Trophoblast cell (in vitro differentiated cells and primary cell): ENCODE measurements at regions not wholly inside any gene's neighbourhood (a gene's known extent, or its start where the extent isn't known, plus 50 kb on each side); places are given as distances from the start of the nearest gene placed in this dataset.
"Not testable (repeated sequence)": the region's sequence is repeated elsewhere in the genome, so short reads cannot be mapped to it uniquely, and the experiment has no call there.

Experiments
- DNase-seq, 2 donors: peaks; one replicate each; pipeline ENCODE4 v3.0.0-alpha.2; 2016
- H2AFZ ChIP-seq: 2 replicates; pipeline ENCODE4 v1.6.1; 2013; ENCODE audit warnings: low read length, moderate library complexity, mild to moderate bottlenecking; ENCODE audit not compliant: insufficient read depth, poor library complexity
- H2AK5ac ChIP-seq: 2 replicates; pipeline ENCODE4 v1.6.1; 2013; ENCODE audit warnings: mild to moderate bottlenecking, low read length
- H2BK120ac ChIP-seq: 2 replicates; pipeline ENCODE4 v1.6.1; 2013; ENCODE audit warnings: low read length, mild to moderate bottlenecking, moderate library complexity; ENCODE audit not compliant: insufficient read depth, poor library complexity
- H2BK12ac ChIP-seq: 2 replicates; pipeline ENCODE4 v1.6.1; 2013; ENCODE audit warnings: mild to moderate bottlenecking, low read length, moderate library complexity
- H2BK5ac ChIP-seq: 2 replicates; pipeline ENCODE4 v1.6.1; 2013; ENCODE audit warnings: low read length, low read depth, moderate library complexity, mild to moderate bottlenecking; ENCODE audit not compliant: poor library complexity
- H3K14ac ChIP-seq: 2 replicates; pipeline ENCODE4 v1.6.1; 2013; ENCODE audit warnings: mild to moderate bottlenecking, low read length
- H3K18ac ChIP-seq: 2 replicates; pipeline ENCODE4 v1.6.1; 2013; ENCODE audit warnings: mild to moderate bottlenecking, low read length
- H3K23ac ChIP-seq: 2 replicates; pipeline ENCODE4 v1.6.1; 2013; ENCODE audit warnings: low read length
- H3K27ac ChIP-seq: 2 replicates; pipeline ENCODE4 v1.5.1; 2013; ENCODE audit warnings: low read depth, mild to moderate bottlenecking, inconsistent platforms, low read length, moderate library complexity
- H3K27me3 ChIP-seq: 2 replicates; pipeline ENCODE4 v1.6.1; 2013; ENCODE audit warnings: inconsistent platforms, mild to moderate bottlenecking, low read length, moderate library complexity; ENCODE audit not compliant: insufficient read depth
- H3K36me3 ChIP-seq, 2 experiments: 1 replicate in 1 of 2; 2 replicates in 1 of 2; pipeline ENCODE4 v1.6.1; 2013; ENCODE audit warnings: low read length in 2 of 2, mild to moderate bottlenecking in 2 of 2, moderate library complexity in 1 of 2; ENCODE audit not compliant: insufficient read depth in 2 of 2, control insufficient read depth in 1 of 2
- H3K4ac ChIP-seq: 2 replicates; pipeline ENCODE4 v1.6.1; 2013; ENCODE audit warnings: low read depth, mild to moderate bottlenecking, low read length, moderate library complexity
- H3K4me1 ChIP-seq, 2 experiments: 1 replicate in 1 of 2; 2 replicates in 1 of 2; pipeline ENCODE4 v1.6.1; 2013; ENCODE audit warnings: low read length in 2 of 2, mild to moderate bottlenecking in 2 of 2, moderate library complexity in 1 of 2; ENCODE audit not compliant: insufficient read depth in 2 of 2, control insufficient read depth in 1 of 2
- H3K4me2 ChIP-seq: 2 replicates; pipeline ENCODE4 v1.6.1; 2013; ENCODE audit warnings: inconsistent platforms, mild to moderate bottlenecking, low read length, moderate library complexity
- H3K4me3 ChIP-seq: 2 replicates; pipeline ENCODE4 v1.5.1; 2013; ENCODE audit warnings: mild to moderate bottlenecking, low read depth, low read length, inconsistent platforms
- H3K79me1 ChIP-seq: one replicate; pipeline ENCODE4 v1.6.1; 2013; ENCODE audit warnings: low read length
- H3K79me2 ChIP-seq: 2 replicates; pipeline ENCODE4 v1.6.1; 2013; ENCODE audit warnings: low read length, mild to moderate bottlenecking; ENCODE audit not compliant: control insufficient read depth, insufficient read depth, poor library complexity
- H3K9ac ChIP-seq: 2 replicates; pipeline ENCODE4 v1.6.1; 2013; ENCODE audit warnings: mild to moderate bottlenecking, low read length
- H3K9me3 ChIP-seq: 2 replicates; pipeline ENCODE4 v1.6.1; 2013; ENCODE audit warnings: low read depth, mild to moderate bottlenecking, control low read depth, inconsistent platforms, low read length; ENCODE audit not compliant: insufficient read depth
- H4K12ac ChIP-seq: 2 replicates; pipeline ENCODE4 v1.6.1; 2013; ENCODE audit warnings: low read depth, mild to moderate bottlenecking, low read length, moderate library complexity
- H4K8ac ChIP-seq: 2 replicates; pipeline ENCODE4 v1.6.1; 2013; ENCODE audit warnings: low read depth, mild to moderate bottlenecking, low read length, moderate library complexity
- H4K91ac ChIP-seq: one replicate; pipeline ENCODE4 v1.6.1; 2013; ENCODE audit warnings: low read depth, mild to moderate bottlenecking, low read length, moderate library complexity
- WGBS: extraction: QIAGEN DNeasy Blood & Tissue Kit; methylation state at CpG from one replicate; pipeline ENCODE4 v1.1.7; 2013; ENCODE audit warnings: missing lambda C conversion rate; ENCODE audit not compliant: insufficient read length, insufficient coverage; ENCODE audit errors: extremely low coverage; 5-methylcytosine and 5-hydroxymethylcytosine counted together

GRCh38 chr7:12494687-12495024 is 75.9 kb upstream of the SCIN start:
- H2AK5ac ChIP-seq = no peak overlapping the region

DNA sequence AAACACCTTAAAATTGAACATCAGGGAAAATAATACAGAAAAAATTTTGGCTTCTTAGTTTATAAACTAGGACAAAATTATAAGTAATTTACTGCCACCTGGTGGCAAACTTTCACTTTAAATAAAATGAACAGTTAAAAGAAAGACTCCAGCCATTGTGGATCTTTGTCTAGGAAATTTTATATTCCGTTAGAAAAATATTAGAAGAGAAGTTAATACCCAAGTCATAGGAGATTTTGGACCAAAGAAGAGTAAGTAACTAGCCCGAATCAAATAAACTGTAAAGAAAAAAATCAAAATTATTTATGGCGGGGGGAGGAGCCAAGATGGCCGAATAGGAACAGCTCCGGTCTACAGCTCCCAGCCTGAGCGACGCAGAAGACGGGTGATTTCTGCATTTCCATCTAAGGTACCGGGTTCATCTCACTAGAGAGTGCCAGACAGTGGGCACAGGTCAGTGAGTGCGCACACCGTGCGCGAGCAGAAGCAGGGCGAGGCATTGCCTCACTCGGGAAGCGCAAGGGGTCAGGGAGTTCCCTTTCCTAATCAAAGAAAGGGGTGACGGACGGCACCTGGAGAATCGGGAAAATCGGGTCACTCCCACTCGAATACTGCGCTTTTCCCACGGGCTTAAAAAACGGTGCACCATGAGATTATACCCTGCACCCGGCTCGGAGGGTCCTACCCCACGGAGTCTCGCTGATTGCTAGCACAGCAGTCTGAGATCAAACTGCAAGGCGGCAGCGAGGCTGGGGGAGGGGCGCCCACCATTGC is 73.4 kb upstream of the SCIN start:
- not testable (repeated sequence) for H3K23ac ChIP-seq, H3K4me3 ChIP-seq, H3K4me1 ChIP-seq, H4K12ac ChIP-seq, H3K27ac ChIP-seq, H3K36me3 ChIP-seq, H3K4me2 ChIP-seq, H3K27me3 ChIP-seq, H2AK5ac ChIP-seq, H3K9ac ChIP-seq, H3K79me1 ChIP-seq, H2BK12ac ChIP-seq, H3K9me3 ChIP-seq, H3K4ac ChIP-seq, H4K91ac ChIP-seq, H3K79me2 ChIP-seq, H2BK5ac ChIP-seq, H3K18ac ChIP-seq
- peak; percentile 16 to 90 for DNase-seq
- peak overlapping the region; percentile 56 for H3K14ac ChIP-seq
- no CpG with 5 or more reads among the region's 31 CpGs for WGBS
- H4K8ac ChIP-seq = peak overlapping the region; percentile 79
- peak overlapping the region; percentile 33 for H2BK120ac ChIP-seq
- H2AFZ ChIP-seq = peak overlapping the region; percentile 63

More at GRCh38 chr7:12494687-12495024, 75.9 kb upstream of the SCIN start:
- Histone ChIP-seq H3K4me2 (no peak overlapping the region), H3K9ac (no peak overlapping the region), H3K23ac (no peak overlapping the region), H2BK12ac (no peak overlapping the region), H3K18ac (no peak overlapping the region), H2AFZ (no peak overlapping the region), H3K4me3 (no peak overlapping the region), H3K27me3 (no peaks in the 10 kb centered on the region), H3K4me1 (no peaks in the 10 kb centered on the region), H3K27ac (no peak overlapping the region), H3K79me2 (no peaks in the 10 kb centered on the region), H3K9me3 (no peaks in the 10 kb centered on the region), H4K91ac (no peak overlapping the region), H4K12ac (no peak overlapping the region), H2BK120ac (no peak overlapping the region), H3K36me3 (no peaks in the 10 kb centered on the region), H4K8ac (no peak overlapping the region), H2BK5ac (no peak overlapping the region), H3K79me1 (no peaks in the 10 kb centered on the region), H3K14ac (no peak overlapping the region), H3K4ac (no peak overlapping the region)
- no CpG with 5 or more reads among the region's 3 CpGs for WGBS
- DNase-seq = no peak

GRCh38 chr7:12504149-12504548 is 66.4 kb upstream of the SCIN start:
- Histone ChIP-seq H3K4me2 (no peak overlapping the region), H3K27me3 (no peaks in the 10 kb centered on the region), H2BK12ac (no peak overlapping the region), H3K4me1 (no peaks in the 10 kb centered on the region), H3K79me1 (no peaks in the 10 kb centered on the region), H3K9ac (no peak overlapping the region), H3K4ac (no peak overlapping the region), H4K91ac (no peak overlapping the region), H3K27ac (no peak overlapping the region), H3K18ac (no peak overlapping the region), H2AK5ac (no peak overlapping the region), H2BK5ac (no peak overlapping the region), H3K4me3 (no peak overlapping the region), H3K36me3 (no peaks in the 10 kb centered on the region), H2AFZ (no peak overlapping the region), H4K8ac (no peak overlapping the region), H3K79me2 (no peaks in the 10 kb centered on the region), H4K12ac (no peak overlapping the region), H3K14ac (no peak overlapping the region), H3K23ac (no peak overlapping the region), H2BK120ac (no peak overlapping the region), H3K9me3 (no peaks in the 10 kb centered on the region)
- no CpG with 5 or more reads among the region's 1 CpG for WGBS
- DNase-seq = no peak

DNA sequence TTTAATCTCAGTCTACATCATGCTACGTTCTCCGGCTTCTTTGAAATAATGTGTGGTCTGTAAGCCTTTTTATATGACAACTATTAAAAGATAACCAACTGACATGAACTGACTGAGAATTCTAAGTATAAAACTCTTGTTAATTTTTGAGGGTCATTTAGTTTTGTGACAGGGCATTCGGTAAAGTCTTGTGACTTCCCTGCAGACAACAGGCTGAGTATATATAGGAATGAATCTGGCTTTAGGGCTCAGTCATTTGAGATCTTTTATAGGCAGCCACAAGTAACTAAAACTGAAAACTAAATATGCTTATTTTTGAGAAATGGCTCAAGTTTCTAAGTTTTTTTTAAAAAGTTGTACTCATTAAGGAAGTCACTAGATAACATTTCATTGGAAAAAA is 62.5 kb upstream of the SCIN start:
- H4K91ac ChIP-seq = no peak overlapping the region
- H3K4me3 ChIP-seq = no peak overlapping the region
- H3K4me2 ChIP-seq = no peak overlapping the region
- no peaks in the 10 kb centered on the region for H3K36me3 ChIP-seq
- H3K79me1 ChIP-seq = no peaks in the 10 kb centered on the region
- H2BK5ac ChIP-seq = no peak overlapping the region
- no peak overlapping the region for H3K23ac ChIP-seq
- H2BK12ac ChIP-seq = no peak overlapping the region
- H2AFZ ChIP-seq = no peak overlapping the region
- no peak overlapping the region for H3K18ac ChIP-seq
- H3K9me3 ChIP-seq = no peaks in the 10 kb centered on the region
- H2BK120ac ChIP-seq = no peak overlapping the region
- no peak overlapping the region for H4K12ac ChIP-seq
- H4K8ac ChIP-seq = no peak overlapping the region
- H3K4ac ChIP-seq = no peak overlapping the region
- H2AK5ac ChIP-seq = no peak overlapping the region
- DNase-seq = no peak
- no peak overlapping the region for H3K27ac ChIP-seq
- no CpG with 5 or more reads among the region's 3 CpGs for WGBS
- no peak overlapping the region for H3K14ac ChIP-seq
- no peaks in the 10 kb centered on the region for H3K79me2 ChIP-seq
- no peaks in the 10 kb centered on the region for H3K4me1 ChIP-seq
- H3K27me3 ChIP-seq = no peaks in the 10 kb centered on the region
- H3K9ac ChIP-seq = no peak overlapping the region
